ENCODE measurements at regions not wholly inside any gene's neighbourhood (a gene's known extent, or its start where the extent isn't known, plus 50 kb on each side); places are given as distances from the start of the nearest gene placed in this dataset.

- TF ChIP-seq EZH2 (IDR thresholded peaks at IDR 0.05; ENCODE audit: borderline replicate concordance, low read depth, low read length, poor library complexity, severe bottlenecking): no peak
- TF ChIP-seq, protein P1, sequence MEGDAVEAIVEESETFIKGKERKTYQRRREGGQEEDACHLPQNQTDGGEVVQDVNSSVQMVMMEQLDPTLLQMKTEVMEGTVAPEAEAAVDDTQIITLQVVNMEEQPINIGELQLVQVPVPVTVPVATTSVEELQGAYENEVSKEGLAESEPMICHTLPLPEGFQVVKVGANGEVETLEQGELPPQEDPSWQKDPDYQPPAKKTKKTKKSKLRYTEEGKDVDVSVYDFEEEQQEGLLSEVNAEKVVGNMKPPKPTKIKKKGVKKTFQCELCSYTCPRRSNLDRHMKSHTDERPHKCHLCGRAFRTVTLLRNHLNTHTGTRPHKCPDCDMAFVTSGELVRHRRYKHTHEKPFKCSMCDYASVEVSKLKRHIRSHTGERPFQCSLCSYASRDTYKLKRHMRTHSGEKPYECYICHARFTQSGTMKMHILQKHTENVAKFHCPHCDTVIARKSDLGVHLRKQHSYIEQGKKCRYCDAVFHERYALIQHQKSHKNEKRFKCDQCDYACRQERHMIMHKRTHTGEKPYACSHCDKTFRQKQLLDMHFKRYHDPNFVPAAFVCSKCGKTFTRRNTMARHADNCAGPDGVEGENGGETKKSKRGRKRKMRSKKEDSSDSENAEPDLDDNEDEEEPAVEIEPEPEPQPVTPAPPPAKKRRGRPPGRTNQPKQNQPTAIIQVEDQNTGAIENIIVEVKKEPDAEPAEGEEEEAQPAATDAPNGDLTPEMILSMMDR (conservative IDR thresholded peaks at IDR 0.05; ENCODE audit: low read depth, low read length): no peak
These were observed 366.3 kb downstream of the ICE1 start for GRCh38 chr5:5788793-5789192.
